Ishikawa (cell line): ENCODE measurements at regions not wholly inside any gene's neighbourhood (a gene's known extent, or its start where the extent isn't known, plus 50 kb on each side); places are given as distances from the start of the nearest gene placed in this dataset.

Experiments used
- CREB1 ChIP-seq: IDR thresholded peaks from 2 replicates; pipeline ENCODE4 v1.6.1; 2012; ENCODE audit warnings: low read depth
- EGR1 ChIP-seq: IDR thresholded peaks from 2 replicates; pipeline ENCODE4 v1.6.1; 2012
- EP300 ChIP-seq: IDR thresholded peaks from 2 replicates; pipeline ENCODE4 v1.6.1; 2012; ENCODE audit warnings: borderline replicate concordance
- RAD21 ChIP-seq: IDR thresholded peaks from 2 replicates; pipeline ENCODE4 v1.6.1; 2012; ENCODE audit warnings: low read depth
- REST ChIP-seq: IDR thresholded peaks from 2 replicates; pipeline ENCODE4 v1.6.1; 2012; ENCODE audit warnings: low read depth, mild to moderate bottlenecking
- TAF1 ChIP-seq: IDR thresholded peaks from 2 replicates; pipeline ENCODE4 v1.6.1; 2012; ENCODE audit warnings: low read depth, mild to moderate bottlenecking
- TCF12 ChIP-seq: IDR thresholded peaks from 2 replicates; pipeline ENCODE4 v1.6.1; 2012; ENCODE audit warnings: low read depth

GRCh38 chr13:36764957-36765356 is 54.1 kb upstream of the RFXAP start:
- TF ChIP-seq TCF12 (no peak), RAD21 (no peak), CREB1 (no peak), REST (no peak), EGR1 (no peak), TAF1 (no peak), EP300 (no peak)
